Ascending aorta (tissue), 2 donors: ENCODE measurements at regions not wholly inside any gene's neighbourhood (a gene's known extent, or its start where the extent isn't known, plus 50 kb on each side); places are given as distances from the start of the nearest gene placed in this dataset.

Experiments used
- DNase-seq, 2 donors: peaks; one replicate each; pipeline ENCODE4 v3.0.0-alpha.2; 2019; ENCODE audit warnings: low spot score in 2 of 2
- H3K27ac ChIP-seq, 2 donors: fragments of 200-600 bp; sonication (generic); one replicate each; pipeline ENCODE4 v1.5.1; 2016 to 2017; ENCODE audit warnings: mild to moderate bottlenecking in 1 of 2
- H3K27me3 ChIP-seq: fragments of 200-600 bp; sonication (generic); one replicate; pipeline ENCODE4 v1.5.1; 2017
- H3K36me3 ChIP-seq, 2 donors: fragments of 200-600 bp; sonication (generic); one replicate each; pipeline ENCODE4 v1.5.1; 2016
- H3K4me1 ChIP-seq, 2 donors: fragments of 200-600 bp; sonication (generic); one replicate each; pipeline ENCODE4 v1.5.1; 2016 to 2017; ENCODE audit warnings: mild to moderate bottlenecking in 1 of 2
- H3K4me3 ChIP-seq, 2 donors: fragments of 200-600 bp; sonication (generic); one replicate each; pipeline ENCODE4 v1.5.1; 2016 to 2017; ENCODE audit warnings: mild to moderate bottlenecking in 1 of 2
- H3K9me3 ChIP-seq, 2 donors: fragments of 200-600 bp; sonication (generic); one replicate each; pipeline ENCODE4 v1.5.1; 2016
- intact Hi-C: fragments of 100-400 bp; cut with DNase I; formaldehyde crosslinking; loops from one replicate; pipeline ENCODE4 v1.15.1; 2023
- TF ChIP-seq, protein P1 (sequence below), 3 experiments: fragments of 200-600 bp in 2 of 3; fragments of 450-650 bp in 1 of 3; sonication (generic) in 2 of 3; IDR thresholded peaks; one replicate each; pipeline ENCODE4 v1.5.1; 2016 to 2019; ENCODE audit warnings: antibody characterized with exemption in 3 of 3, mild to moderate bottlenecking in 1 of 3, moderate library complexity in 1 of 3

DNA sequence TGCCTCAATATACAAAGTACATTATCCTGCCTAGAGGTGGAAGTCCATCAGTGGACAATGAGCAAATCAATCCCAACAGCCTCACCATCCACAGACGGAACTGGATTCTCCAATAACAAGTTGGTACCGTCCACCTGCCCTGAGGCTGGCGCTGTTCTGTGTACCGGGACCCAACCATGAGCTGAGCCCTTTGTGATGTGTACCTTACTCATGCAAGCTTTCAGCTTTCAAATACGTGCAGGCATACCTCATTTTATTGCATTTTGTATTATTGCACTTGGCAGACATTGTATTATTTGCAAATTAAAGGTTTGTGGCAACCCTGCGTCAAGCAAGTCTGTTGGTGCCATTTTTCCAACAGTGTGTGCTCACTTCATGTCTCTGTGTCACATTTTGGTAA is 476.0 kb upstream of the MKI67 start:
- no peaks in the 10 kb centered on the region for H3K4me1 ChIP-seq
- no peak overlapping the region for H3K4me3 ChIP-seq
- intact Hi-C loops = no loop called here
- no peaks in the 10 kb centered on the region for H3K36me3 ChIP-seq
- TF ChIP-seq, protein P1, sequence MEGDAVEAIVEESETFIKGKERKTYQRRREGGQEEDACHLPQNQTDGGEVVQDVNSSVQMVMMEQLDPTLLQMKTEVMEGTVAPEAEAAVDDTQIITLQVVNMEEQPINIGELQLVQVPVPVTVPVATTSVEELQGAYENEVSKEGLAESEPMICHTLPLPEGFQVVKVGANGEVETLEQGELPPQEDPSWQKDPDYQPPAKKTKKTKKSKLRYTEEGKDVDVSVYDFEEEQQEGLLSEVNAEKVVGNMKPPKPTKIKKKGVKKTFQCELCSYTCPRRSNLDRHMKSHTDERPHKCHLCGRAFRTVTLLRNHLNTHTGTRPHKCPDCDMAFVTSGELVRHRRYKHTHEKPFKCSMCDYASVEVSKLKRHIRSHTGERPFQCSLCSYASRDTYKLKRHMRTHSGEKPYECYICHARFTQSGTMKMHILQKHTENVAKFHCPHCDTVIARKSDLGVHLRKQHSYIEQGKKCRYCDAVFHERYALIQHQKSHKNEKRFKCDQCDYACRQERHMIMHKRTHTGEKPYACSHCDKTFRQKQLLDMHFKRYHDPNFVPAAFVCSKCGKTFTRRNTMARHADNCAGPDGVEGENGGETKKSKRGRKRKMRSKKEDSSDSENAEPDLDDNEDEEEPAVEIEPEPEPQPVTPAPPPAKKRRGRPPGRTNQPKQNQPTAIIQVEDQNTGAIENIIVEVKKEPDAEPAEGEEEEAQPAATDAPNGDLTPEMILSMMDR (IDR thresholded peaks at IDR 0.05) = no peak
- no peaks in the 10 kb centered on the region for H3K9me3 ChIP-seq
- no peak overlapping the region for H3K27ac ChIP-seq
- H3K27me3 ChIP-seq = no peaks in the 10 kb centered on the region
- no peak for DNase-seq

DNA sequence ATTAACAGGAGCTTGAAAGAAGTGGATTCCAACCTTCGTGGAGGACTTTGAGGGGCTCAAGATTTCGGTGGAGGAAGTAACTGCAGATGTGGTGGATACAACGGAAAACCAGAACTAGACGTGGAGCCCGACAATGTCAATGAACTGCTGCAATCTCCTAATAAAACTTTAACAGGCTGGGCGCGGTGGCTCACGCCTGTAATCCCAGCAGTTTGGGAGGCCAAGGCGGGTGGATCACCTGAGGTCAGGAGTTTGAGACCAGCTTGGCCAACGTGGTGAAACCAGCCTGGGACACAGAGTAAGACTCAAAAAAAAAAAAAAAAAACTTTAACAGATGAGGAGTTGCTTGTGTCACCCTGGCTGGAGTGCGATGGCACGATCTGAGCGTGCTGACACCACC is 477.8 kb upstream of the MKI67 start:
- H3K36me3 ChIP-seq = no peaks in the 10 kb centered on the region
- no peak overlapping the region for H3K27ac ChIP-seq
- no peaks in the 10 kb centered on the region for H3K27me3 ChIP-seq
- no peaks in the 10 kb centered on the region for H3K4me1 ChIP-seq
- TF ChIP-seq, protein P1 (IDR thresholded peaks at IDR 0.05) = no peak
- intact Hi-C loops = no loop called here
- DNase-seq = no peak
- no peak overlapping the region for H3K4me3 ChIP-seq
- H3K9me3 ChIP-seq = no peaks in the 10 kb centered on the region

DNA sequence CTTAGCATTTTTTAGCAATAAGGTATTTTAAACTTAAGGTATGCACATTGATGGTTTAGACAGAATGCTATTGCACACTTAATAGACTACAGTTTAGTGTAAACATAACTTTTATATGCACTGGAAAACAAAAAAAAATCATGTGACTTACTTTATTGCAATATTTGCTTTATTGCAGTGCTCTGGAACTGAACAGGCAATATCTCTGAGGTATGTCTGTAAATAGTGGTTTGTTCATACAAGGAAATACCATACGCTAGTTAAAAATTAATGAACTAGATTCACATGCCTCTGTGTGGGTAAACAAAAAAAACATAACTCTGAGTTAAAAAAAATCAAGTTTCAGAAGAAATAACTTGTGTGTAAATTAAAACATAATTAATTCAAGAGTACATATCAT is 479.0 kb upstream of the MKI67 start:
- intact Hi-C loops = no loop called here
- no peaks in the 10 kb centered on the region for H3K4me1 ChIP-seq
- TF ChIP-seq, protein P1 (IDR thresholded peaks at IDR 0.05) = no peak
- H3K36me3 ChIP-seq = no peaks in the 10 kb centered on the region
- no peak overlapping the region for H3K4me3 ChIP-seq
- DNase-seq = no peak
- H3K9me3 ChIP-seq = no peaks in the 10 kb centered on the region
- no peaks in the 10 kb centered on the region for H3K27me3 ChIP-seq
- no peak overlapping the region for H3K27ac ChIP-seq

DNA sequence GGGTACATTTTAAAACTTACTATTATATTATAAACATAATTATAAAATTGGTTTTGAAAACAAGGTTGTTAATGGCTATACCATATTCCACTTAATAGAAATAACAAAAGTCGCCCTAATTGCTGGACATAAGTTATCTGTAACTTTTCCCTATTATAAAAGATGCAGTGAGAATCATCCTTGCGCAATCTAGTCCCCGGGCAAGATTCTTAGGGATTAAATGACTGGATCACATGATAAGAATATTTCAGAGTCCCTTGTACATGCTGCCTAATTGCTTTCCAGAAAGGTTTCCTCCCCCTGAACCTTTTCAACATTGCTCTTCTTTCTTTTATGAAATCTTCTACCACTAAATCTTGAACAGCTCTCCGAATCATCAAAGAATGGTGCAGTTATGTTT is 479.8 kb upstream of the MKI67 start:
- Histone ChIP-seq H3K27ac (no peak overlapping the region), H3K4me3 (no peak overlapping the region), H3K4me1 (no peaks in the 10 kb centered on the region), H3K27me3 (no peaks in the 10 kb centered on the region), H3K36me3 (no peaks in the 10 kb centered on the region), H3K9me3 (no peaks in the 10 kb centered on the region)
- intact Hi-C loops = no loop called here
- TF ChIP-seq, protein P1 (IDR thresholded peaks at IDR 0.05) = no peak
- DNase-seq = no peak

DNA sequence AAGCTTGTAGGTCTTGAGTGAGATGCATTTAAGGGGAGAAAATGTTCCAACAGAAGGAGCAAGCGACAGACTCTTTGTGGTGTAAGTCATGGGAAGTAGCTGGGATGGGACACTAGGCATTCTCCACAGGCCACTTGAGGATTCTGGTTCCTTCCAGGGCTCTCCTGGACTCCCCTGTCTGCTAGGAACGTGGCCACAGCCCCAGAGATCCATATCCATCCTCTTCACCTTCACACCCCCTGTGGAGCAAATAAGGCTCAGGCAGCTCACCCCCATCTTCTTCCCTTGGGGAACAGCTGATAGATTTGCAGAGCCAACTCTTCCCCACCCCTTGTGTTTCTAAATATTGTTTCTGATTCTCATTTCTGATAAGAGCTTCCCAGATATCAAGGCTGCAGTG is 482.6 kb upstream of the MKI67 start:
- Histone ChIP-seq H3K9me3 (no peaks in the 10 kb centered on the region), H3K27me3 (no peaks in the 10 kb centered on the region), H3K4me3 (no peak overlapping the region), H3K4me1 (no peaks in the 10 kb centered on the region), H3K36me3 (no peaks in the 10 kb centered on the region), H3K27ac (no peak overlapping the region)
- TF ChIP-seq, protein P1 (IDR thresholded peaks at IDR 0.05) = no peak
- intact Hi-C loops = no loop called here
- DNase-seq = no peak

DNA sequence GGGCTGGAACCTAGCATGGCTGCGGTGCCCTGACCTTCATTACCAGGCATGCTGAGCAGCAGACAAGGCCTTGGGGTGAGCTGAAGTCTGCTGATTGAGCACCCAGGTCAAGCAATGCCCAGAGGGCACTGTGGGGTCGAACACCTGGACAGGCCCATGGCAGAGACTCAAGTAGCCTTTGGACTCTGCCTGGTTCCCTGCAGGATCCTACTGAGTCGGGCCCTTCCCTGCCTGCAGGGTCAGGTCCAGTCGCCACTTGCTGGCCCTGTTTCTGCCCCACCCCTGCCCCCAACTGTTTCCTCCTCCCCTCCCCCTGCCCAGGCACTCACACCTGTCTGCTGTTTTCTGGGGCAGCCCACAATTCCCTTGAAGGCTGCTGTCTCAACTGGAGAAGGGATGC is 483.2 kb upstream of the MKI67 start:
- H3K36me3 ChIP-seq = no peaks in the 10 kb centered on the region
- no peaks in the 10 kb centered on the region for H3K4me1 ChIP-seq
- H3K27me3 ChIP-seq = no peaks in the 10 kb centered on the region
- H3K27ac ChIP-seq = no peak overlapping the region
- intact Hi-C loops = no loop called here
- TF ChIP-seq, protein P1 (IDR thresholded peaks at IDR 0.05) = no peak
- no peak for DNase-seq
- no peak overlapping the region for H3K4me3 ChIP-seq
- no peaks in the 10 kb centered on the region for H3K9me3 ChIP-seq
